Activated CD4-positive, alpha-beta T cell treated with anti-CD3 and anti-CD28 coated beads, Interleukin-2, amount 10 ng/mL, durations not matched to agents 7 days and 5 days (primary cell): ENCODE measurements at regions not wholly inside any gene's neighbourhood (a gene's known extent, or its start where the extent isn't known, plus 50 kb on each side); places are given as distances from the start of the nearest gene placed in this dataset.
"Not testable (repeated sequence)": the region's sequence is repeated elsewhere in the genome, so short reads cannot be mapped to it uniquely, and the experiment has no call there.

Source experiments
- CTCF ChIA-PET: fragments of 350-600 bp; sonication (Branson Sonifier 250); formaldehyde crosslinking; loops from one replicate; lab custom pipeline; 2021; ENCODE audit warnings: antibody characterized with exemption; lab: Charles Lee
- POLR2A ChIA-PET: fragments of 350-600 bp; sonication (Branson Sonifier 250); formaldehyde crosslinking; loops from one replicate; lab custom pipeline; 2021; ENCODE audit warnings: antibody characterized with exemption; lab: Charles Lee
- DNase-seq: peaks from one replicate; pipeline ENCODE4 v3.0.0-alpha.2; 2020
- H3K27ac Mint-ChIP-seq: one replicate; pipeline ENCODE4 v1.8.0; 2021; ENCODE audit warnings: mild to moderate bottlenecking, moderate library complexity, mixed read lengths
- H3K27me3 Mint-ChIP-seq: one replicate; pipeline ENCODE4 v1.8.0; 2021; ENCODE audit warnings: mixed read lengths
- H3K36me3 Mint-ChIP-seq: one replicate; pipeline ENCODE4 v1.8.0; 2021; ENCODE audit warnings: low read depth, mixed read lengths
- H3K4me1 Mint-ChIP-seq: one replicate; pipeline ENCODE4 v1.8.0; 2021; ENCODE audit warnings: mixed read lengths
- H3K4me3 Mint-ChIP-seq: one replicate; pipeline ENCODE4 v1.8.0; 2021; ENCODE audit warnings: mild to moderate bottlenecking, moderate library complexity, mixed read lengths
- H3K9me3 Mint-ChIP-seq: one replicate; pipeline ENCODE4 v1.8.0; 2021; ENCODE audit warnings: mixed read lengths

GRCh38 chr15:81643771-81644170 is 269.8 kb upstream of the TMC3 start:
- peaks cover 1% of the 10 kb centered on the region for H3K27me3 Mint-ChIP-seq
- H3K4me1 Mint-ChIP-seq: no peaks in the 10 kb centered on the region
- no peak overlapping the region for H3K27ac Mint-ChIP-seq
- H3K36me3 Mint-ChIP-seq: no peaks in the 10 kb centered on the region
- H3K4me3 Mint-ChIP-seq: no peak overlapping the region
- POLR2A ChIA-PET: no interaction called here
- H3K9me3 Mint-ChIP-seq: no peaks in the 10 kb centered on the region
- CTCF ChIA-PET: no interaction called here
- DNase-seq: no peak

GRCh38 chr15:81642451-81642990 is 268.5 kb upstream of the TMC3 start:
- no peak for DNase-seq
- Mint-ChIP-seq H3K4me3 (no peak overlapping the region), H3K9me3 (no peaks in the 10 kb centered on the region), H3K36me3 (no peaks in the 10 kb centered on the region), H3K27me3 (no peaks in the 10 kb centered on the region), H3K27ac (no peak overlapping the region), H3K4me1 (no peaks in the 10 kb centered on the region)
- ChIA-PET POLR2A (no interaction called here), CTCF (no interaction called here)

- H3K4me1 Mint-ChIP-seq, CTCF ChIA-PET: not testable (repeated sequence)
Measured at GRCh38 chr15:81636064-81636463, 262.1 kb upstream of the TMC3 start.

GRCh38 chr15:81633889-81634288 is 259.9 kb upstream of the TMC3 start:
- ChIA-PET CTCF (no interaction called here), POLR2A (no interaction called here)
- no peaks in the 10 kb centered on the region for H3K27me3 Mint-ChIP-seq
- no peak for DNase-seq
- no peaks in the 10 kb centered on the region for H3K4me1 Mint-ChIP-seq
- H3K36me3 Mint-ChIP-seq: no peaks in the 10 kb centered on the region
- no peaks in the 10 kb centered on the region for H3K9me3 Mint-ChIP-seq
- no peak overlapping the region for H3K27ac Mint-ChIP-seq
- no peak overlapping the region for H3K4me3 Mint-ChIP-seq

More at GRCh38 chr15:81636064-81636463, 262.1 kb upstream of the TMC3 start:
- DNase-seq, H3K27me3 Mint-ChIP-seq, H3K27ac Mint-ChIP-seq, POLR2A ChIA-PET, H3K4me3 Mint-ChIP-seq, H3K9me3 Mint-ChIP-seq, H3K36me3 Mint-ChIP-seq: not testable (repeated sequence)

- Mint-ChIP-seq H3K4me3 (no peak overlapping the region), H3K27ac (no peak overlapping the region), H3K27me3 (peaks cover 2% of the 10 kb centered on the region), H3K9me3 (no peaks in the 10 kb centered on the region), H3K4me1 (no peaks in the 10 kb centered on the region), H3K36me3 (no peaks in the 10 kb centered on the region)
- ChIA-PET CTCF (no interaction called here), POLR2A (no interaction called here)
- DNase-seq: no peak
Measured at GRCh38 chr15:81625896-81626295, 251.9 kb upstream of the TMC3 start.

GRCh38 chr15:81619002-81619401 is 245.0 kb upstream of the TMC3 start:
- Mint-ChIP-seq H3K27me3 (peaks cover 4% of the 10 kb centered on the region), H3K4me1 (no peaks in the 10 kb centered on the region), H3K4me3 (no peak overlapping the region), H3K27ac (no peak overlapping the region), H3K9me3 (no peaks in the 10 kb centered on the region), H3K36me3 (no peaks in the 10 kb centered on the region)
- ChIA-PET POLR2A (no interaction called here), CTCF (no interaction called here)
- no peak for DNase-seq

GRCh38 chr15:81612631-81613030 is 238.6 kb upstream of the TMC3 start:
- CTCF ChIA-PET: no interaction called here
- POLR2A ChIA-PET: no interaction called here
- Mint-ChIP-seq H3K4me3 (no peak overlapping the region), H3K27ac (no peak overlapping the region), H3K27me3 (peaks cover 9% of the 10 kb centered on the region), H3K4me1 (no peaks in the 10 kb centered on the region), H3K36me3 (no peaks in the 10 kb centered on the region), H3K9me3 (no peaks in the 10 kb centered on the region)
- no peak for DNase-seq

- no peaks in the 10 kb centered on the region for H3K9me3 Mint-ChIP-seq
- POLR2A ChIA-PET: no interaction called here
- no peak overlapping the region for H3K4me3 Mint-ChIP-seq
- DNase-seq: no peak
- H3K4me1 Mint-ChIP-seq: no peaks in the 10 kb centered on the region
- H3K27ac Mint-ChIP-seq: no peak overlapping the region
- no peaks in the 10 kb centered on the region for H3K36me3 Mint-ChIP-seq
- CTCF ChIA-PET: no interaction called here
- peaks cover 8% of the 10 kb centered on the region for H3K27me3 Mint-ChIP-seq
Measured at GRCh38 chr15:81611679-81612078, 237.7 kb upstream of the TMC3 start.

GRCh38 chr15:81608309-81608829 is 234.4 kb upstream of the TMC3 start:
- ChIA-PET CTCF (no interaction called here), POLR2A (no interaction called here)
- Mint-ChIP-seq H3K4me3 (no peak overlapping the region), H3K27me3 (peaks cover 5% of the 10 kb centered on the region), H3K4me1 (no peaks in the 10 kb centered on the region), H3K9me3 (no peaks in the 10 kb centered on the region), H3K36me3 (no peaks in the 10 kb centered on the region), H3K27ac (no peak overlapping the region)
- no peak for DNase-seq

- Mint-ChIP-seq H3K27me3 (peaks cover 1% of the 10 kb centered on the region), H3K9me3 (peaks cover 10% of the 10 kb centered on the region), H3K36me3 (no peaks in the 10 kb centered on the region), H3K4me1 (no peaks in the 10 kb centered on the region), H3K4me3 (no peak overlapping the region), H3K27ac (no peak overlapping the region)
- CTCF ChIA-PET: no interaction called here
- POLR2A ChIA-PET: no interaction called here
- no peak for DNase-seq
Measured at GRCh38 chr15:81604713-81605112, 230.7 kb upstream of the TMC3 start.

GRCh38 chr15:81596159-81596865 is 222.3 kb upstream of the TMC3 start:
- Mint-ChIP-seq H3K27me3 (no peaks in the 10 kb centered on the region), H3K4me1 (no peaks in the 10 kb centered on the region), H3K36me3 (no peaks in the 10 kb centered on the region), H3K4me3 (no peak overlapping the region), H3K9me3 (peaks cover 9% of the 10 kb centered on the region), H3K27ac (no peak overlapping the region)
- ChIA-PET POLR2A (no interaction called here), CTCF (no interaction called here)
- no peak for DNase-seq

GRCh38 chr15:81595752-81596151 is 221.7 kb upstream of the TMC3 start:
- CTCF ChIA-PET: no interaction called here
- peaks cover 7% of the 10 kb centered on the region for H3K9me3 Mint-ChIP-seq
- POLR2A ChIA-PET: no interaction called here
- no peak for DNase-seq
- H3K27me3 Mint-ChIP-seq: no peaks in the 10 kb centered on the region
- no peaks in the 10 kb centered on the region for H3K36me3 Mint-ChIP-seq
- H3K27ac Mint-ChIP-seq: no peak overlapping the region
- H3K4me1 Mint-ChIP-seq: no peaks in the 10 kb centered on the region
- no peak overlapping the region for H3K4me3 Mint-ChIP-seq

- Mint-ChIP-seq H3K36me3 (no peaks in the 10 kb centered on the region), H3K4me1 (no peaks in the 10 kb centered on the region), H3K27ac (no peak overlapping the region), H3K4me3 (no peak overlapping the region), H3K9me3 (peaks cover 2% of the 10 kb centered on the region), H3K27me3 (no peaks in the 10 kb centered on the region)
- ChIA-PET CTCF (no interaction called here), POLR2A (no interaction called here)
- no peak for DNase-seq
Measured at GRCh38 chr15:81589671-81590070, 215.7 kb upstream of the TMC3 start.
